GM23248 (cell line): ENCODE measurements at regions not wholly inside any gene's neighbourhood (a gene's known extent, or its start where the extent isn't known, plus 50 kb on each side); places are given as distances from the start of the nearest gene placed in this dataset.

ENCODE experiments used
- EZH2 ChIP-seq: fragments of 200-600 bp; sonication (generic); IDR thresholded peaks from 2 replicates; pipeline ENCODE4 v1.6.1; 2018; ENCODE audit warnings: antibody characterized with exemption, mild to moderate bottlenecking; ENCODE audit not compliant: insufficient read depth, poor library complexity, severe bottlenecking
- EZH2phosphoT487 ChIP-seq: fragments of 200-600 bp; sonication (generic); IDR thresholded peaks from 2 replicates; pipeline ENCODE4 v1.6.1; 2018; ENCODE audit warnings: antibody characterized with exemption, moderate library complexity, mild to moderate bottlenecking, low read depth; ENCODE audit not compliant: insufficient read depth

- TF ChIP-seq EZH2 (no peak), EZH2phosphoT487 (no peak)
Observed at GRCh38 chr14:94987409-94987808, 169.9 kb downstream of the DICER1 start.
